Heart left ventricle (tissue), 13 donors: ENCODE measurements at regions not wholly inside any gene's neighbourhood (a gene's known extent, or its start where the extent isn't known, plus 50 kb on each side); places are given as distances from the start of the nearest gene placed in this dataset.

Source experiments
- POLR2A ChIP-seq, 2 donors: fragments of 450-650 bp; IDR thresholded peaks; one replicate each; pipeline ENCODE4 v1.6.1; 2017; ENCODE audit warnings: antibody characterized with exemption in 2 of 2, mild to moderate bottlenecking in 2 of 2, moderate library complexity in 2 of 2
- TF ChIP-seq, protein P1 (sequence below), 12 donors: fragments of 200-600 bp; sonication (generic) in 4 of 12; IDR thresholded peaks; one replicate each; pipeline versions ENCODE4 v1.5.0 to v1.8.0; 2018 to 2022; ENCODE audit warnings: antibody characterized with exemption in 12 of 12, mild to moderate bottlenecking in 5 of 12
- donor health status: ischemic (EF 13 %, LVEDD 7.1; RV severe dilation, severe dysfunction).
- donor health status: DM: no; HTN: yes; CAD: no.
- donor health status: DM: no; HTN: no; CAD: no.
- donor health status: ischemic (EF 25% LVEDD 6.9; RV normal size, moderate dysfunction).
- donor health status: ischemic (EF 25% LVEDD 5.7; RV mildly dilated, moderate dysfunction).
- donor health status: ischemic (EF 35%, LVEDD 5.7; RV mildly dilated, moderate dysfunction).
- donor health status: nonischemic (EF 11% LVEDD 7.7; RV severe dilation, severe dysfunction).
- donor health status: DM: yes; HTN: yes; CAD: no.
- donor health status: PGD.
- donor health status: ischemic (EF 29% LVEDD 5.4; RV normal size, mild dysfunction).
- donor health status: nonischemic (EF 23%, LVEDD 6.1; RV moderate dilation, normal function).

DNA sequence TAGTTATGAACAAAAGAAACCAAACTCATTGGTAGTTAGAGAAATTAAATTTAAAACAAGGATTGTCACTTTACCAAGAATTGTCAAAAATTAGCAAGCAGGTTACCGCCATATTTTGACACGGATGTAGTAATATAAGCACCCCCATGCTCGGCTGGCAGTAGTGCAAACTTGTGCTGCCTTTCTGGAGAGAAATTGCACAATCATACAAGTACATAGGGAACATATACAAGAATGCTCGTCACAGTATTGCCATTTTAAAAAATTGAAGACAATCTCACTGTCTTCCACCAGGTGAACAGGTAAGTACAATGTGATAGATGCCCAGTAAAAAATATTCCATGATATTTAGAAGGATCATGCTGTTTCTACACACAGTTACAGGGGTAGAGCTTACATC is 55.6 kb upstream of the SLC39A8 start:
- no peak for TF ChIP-seq POLR2A (IDR thresholded peaks at IDR 0.05)
- TF ChIP-seq, protein P1, sequence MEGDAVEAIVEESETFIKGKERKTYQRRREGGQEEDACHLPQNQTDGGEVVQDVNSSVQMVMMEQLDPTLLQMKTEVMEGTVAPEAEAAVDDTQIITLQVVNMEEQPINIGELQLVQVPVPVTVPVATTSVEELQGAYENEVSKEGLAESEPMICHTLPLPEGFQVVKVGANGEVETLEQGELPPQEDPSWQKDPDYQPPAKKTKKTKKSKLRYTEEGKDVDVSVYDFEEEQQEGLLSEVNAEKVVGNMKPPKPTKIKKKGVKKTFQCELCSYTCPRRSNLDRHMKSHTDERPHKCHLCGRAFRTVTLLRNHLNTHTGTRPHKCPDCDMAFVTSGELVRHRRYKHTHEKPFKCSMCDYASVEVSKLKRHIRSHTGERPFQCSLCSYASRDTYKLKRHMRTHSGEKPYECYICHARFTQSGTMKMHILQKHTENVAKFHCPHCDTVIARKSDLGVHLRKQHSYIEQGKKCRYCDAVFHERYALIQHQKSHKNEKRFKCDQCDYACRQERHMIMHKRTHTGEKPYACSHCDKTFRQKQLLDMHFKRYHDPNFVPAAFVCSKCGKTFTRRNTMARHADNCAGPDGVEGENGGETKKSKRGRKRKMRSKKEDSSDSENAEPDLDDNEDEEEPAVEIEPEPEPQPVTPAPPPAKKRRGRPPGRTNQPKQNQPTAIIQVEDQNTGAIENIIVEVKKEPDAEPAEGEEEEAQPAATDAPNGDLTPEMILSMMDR (IDR thresholded peaks at IDR 0.05) = no peak
